Spleen (tissue), 11 donors: ENCODE measurements at regions not wholly inside any gene's neighbourhood (a gene's known extent, or its start where the extent isn't known, plus 50 kb on each side); places are given as distances from the start of the nearest gene placed in this dataset.

Experiments used
- DNase-seq: peaks from one replicate; pipeline ENCODE4 v3.0.0-alpha.2; 2020
- H3K27ac ChIP-seq, 8 donors: fragments of 200-600 bp; sonication (generic) in 7 of 8; 1 replicate in 4 of 8; 2 replicates in 4 of 8; pipeline versions ENCODE4 v1.5.0 to v1.8.0; 2016 to 2021; ENCODE audit warnings: inconsistent platforms in 4 of 8, mild to moderate bottlenecking in 4 of 8, moderate library complexity in 1 of 8
- H3K27me3 ChIP-seq, 7 donors: fragments of 200-600 bp; sonication (generic) in 6 of 7; replicated peaks in 1 of 7; 1 replicate in 4 of 7; 2 replicates in 3 of 7; pipeline versions ENCODE4 v1.5.0 to v1.8.0; 2016 to 2021; ENCODE audit warnings: inconsistent platforms in 3 of 7, mild to moderate bottlenecking in 1 of 7
- H3K36me3 ChIP-seq, 6 donors: fragments of 200-600 bp; sonication (generic) in 5 of 6; 1 replicate in 4 of 6; 2 replicates in 2 of 6; pipeline versions ENCODE4 v1.5.0 to v1.8.0; 2016 to 2021; ENCODE audit warnings: inconsistent platforms in 2 of 6
- H3K4me1 ChIP-seq, 6 donors: fragments of 200-600 bp; sonication (generic) in 5 of 6; 1 replicate in 3 of 6; 2 replicates in 3 of 6; pipeline versions ENCODE4 v1.5.0 to v1.8.0; 2016 to 2021; ENCODE audit warnings: inconsistent platforms in 3 of 6
- H3K4me3 ChIP-seq, 8 donors: fragments of 200-600 bp; sonication (generic) in 7 of 8; 1 replicate in 4 of 8; 2 replicates in 4 of 8; pipeline versions ENCODE4 v1.5.0 to v1.8.0; 2016 to 2021; ENCODE audit warnings: inconsistent platforms in 4 of 8, mild to moderate bottlenecking in 4 of 8, moderate library complexity in 2 of 8
- H3K9me3 ChIP-seq, 8 donors: fragments of 200-600 bp; sonication (generic) in 7 of 8; 1 replicate in 4 of 8; 2 replicates in 4 of 8; pipeline versions ENCODE4 v1.5.0 to v1.8.0; 2016 to 2021; ENCODE audit warnings: inconsistent platforms in 4 of 8
- CTCF ChIP-seq, 11 experiments: fragments of 200-600 bp in 7 of 11; fragments of 450-650 bp in 4 of 11; sonication (generic) in 4 of 11; IDR thresholded peaks in 8 of 11; conservative IDR thresholded peaks in 3 of 11; 1 replicate in 7 of 11; 2 replicates in 4 of 11; pipeline versions ENCODE4 v1.4.0 to v1.8.0; 2016 to 2021; ENCODE audit warnings: antibody characterized with exemption in 11 of 11, inconsistent platforms in 4 of 11, mild to moderate bottlenecking in 1 of 11
- POLR2A ChIP-seq, 3 donors: fragments of 450-650 bp; IDR thresholded peaks; one replicate each; pipeline ENCODE4 v1.5.1; 2017; ENCODE audit warnings: antibody characterized with exemption in 3 of 3, mild to moderate bottlenecking in 1 of 3
- POLR2AphosphoS5 ChIP-seq, 3 donors: sonication (generic); formaldehyde crosslinking; IDR thresholded peaks; one replicate each; pipeline ENCODE4 v1.5.1; 2017; ENCODE audit warnings: antibody characterized with exemption in 3 of 3
- WGBS, 5 donors: extraction: QIAGEN DNeasy Blood & Tissue Kit in 3 of 5; methylation state at CpG; one replicate each; pipeline versions ENCODE4 v1.1.5 to v1.1.7; 2013 to 2018; 5-methylcytosine and 5-hydroxymethylcytosine counted together
- intact Hi-C: fragments of 100-400 bp; cut with DNase I; formaldehyde crosslinking; loops from one replicate; pipeline ENCODE4 v1.15.0; 2023; ENCODE audit warnings: low total_unique reads
- donor health status: healthy with polysubstance abuse.
- donor health status: DM: no; HTN: no; CAD: no; lungs with moderate emphysema.
- donor health status: DM: no; HTN: no; CAD: no.
- donor health status: Bipolar disorder and iron deficiency.
- donor health status: healthy.
- donor health status: DM: no; HTN: no; CAD: no.
- donor health status: DM: yes; HTN: yes; CAD: no.

- Histone ChIP-seq H3K27ac (no peak overlapping the region), H3K36me3 (no peaks in the 10 kb centered on the region), H3K27me3 (no peaks in the 10 kb centered on the region), H3K4me3 (no peak overlapping the region), H3K9me3 (peaks cover 0 to 18% (median under 1%) of the 10 kb centered on the region in 8 donors), H3K4me1 (no peaks in the 10 kb centered on the region)
- 89 to 94% (median 93%) methylated on average over 4 to 6 of the region's 6 CpGs for WGBS, 5 donors
- intact Hi-C loops, result no loop called here
- no peak for TF ChIP-seq POLR2AphosphoS5 (IDR thresholded peaks at IDR 0.05)
- no peak for TF ChIP-seq POLR2A (IDR thresholded peaks at IDR 0.05)
- TF ChIP-seq CTCF (IDR thresholded peaks at IDR 0.05 in 8 of 11, conservative IDR thresholded peaks at IDR 0.05 in 3 of 11), result no peak
- no peak for DNase-seq
These were observed 1172.9 kb upstream of the AUTS2 start for GRCh38 chr7:68425377-68425776.

GRCh38 chr7:68429411-68430117 lies 1168.7 kb upstream of the AUTS2 start:
- WGBS, 5 donors, result 73 to 87% (median 78%) methylated on average over 8 of the region's 8 CpGs
- Histone ChIP-seq H3K27me3 (no peaks in the 10 kb centered on the region), H3K9me3 (peaks cover 0 to 28% (median 0%) of the 10 kb centered on the region in 8 donors), H3K4me1 (no peaks in the 10 kb centered on the region), H3K27ac (no peak overlapping the region), H3K4me3 (no peak overlapping the region), H3K36me3 (no peaks in the 10 kb centered on the region)
- TF ChIP-seq POLR2A (IDR thresholded peaks at IDR 0.05) (no peak), POLR2AphosphoS5 (IDR thresholded peaks at IDR 0.05) (no peak), CTCF (IDR thresholded peaks at IDR 0.05 in 8 of 11, conservative IDR thresholded peaks at IDR 0.05 in 3 of 11) (no peak)
- DNase-seq, result no peak
- intact Hi-C loops, result no loop called here

DNA sequence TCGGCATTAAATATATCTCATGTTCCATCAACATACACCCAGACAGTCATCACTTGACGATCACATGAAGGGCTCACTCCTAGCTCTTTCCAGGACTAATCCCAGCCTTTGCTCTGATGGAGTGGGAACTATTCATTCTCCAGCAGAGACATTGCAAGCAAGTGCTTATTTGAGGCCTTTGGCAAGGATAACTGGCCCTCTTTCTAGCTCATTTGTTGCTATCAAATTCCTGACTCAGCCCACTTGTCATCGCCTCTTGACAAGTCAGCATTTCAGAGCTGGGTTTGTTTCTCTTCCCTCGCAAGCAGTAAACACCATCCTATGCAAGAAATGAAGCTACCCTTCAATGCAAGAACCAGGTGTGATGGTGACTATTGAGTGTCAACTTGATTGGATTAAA lies 1165.7 kb upstream of the AUTS2 start:
- no peak for DNase-seq
- H3K27me3 ChIP-seq, result no peaks in the 10 kb centered on the region
- peaks cover 0 to 53% (median 9%) of the 10 kb centered on the region in 8 donors for H3K9me3 ChIP-seq
- intact Hi-C loops, result no loop called here
- 80 to 94% (median 88%) methylated on average over 4 of the region's 4 CpGs for WGBS, 5 donors
- H3K4me3 ChIP-seq, result no peak overlapping the region
- TF ChIP-seq CTCF (IDR thresholded peaks at IDR 0.05 in 8 of 11, conservative IDR thresholded peaks at IDR 0.05 in 3 of 11) (no peak), POLR2A (IDR thresholded peaks at IDR 0.05) (no peak), POLR2AphosphoS5 (IDR thresholded peaks at IDR 0.05) (no peak)
- no peak overlapping the region for H3K27ac ChIP-seq
- no peaks in the 10 kb centered on the region for H3K4me1 ChIP-seq
- H3K36me3 ChIP-seq, result no peaks in the 10 kb centered on the region

GRCh38 chr7:68433462-68434070 lies 1164.7 kb upstream of the AUTS2 start:
- DNase-seq, result no peak
- intact Hi-C loops, result no loop called here
- Histone ChIP-seq H3K4me3 (no peak overlapping the region), H3K4me1 (no peaks in the 10 kb centered on the region), H3K27me3 (no peaks in the 10 kb centered on the region), H3K36me3 (no peaks in the 10 kb centered on the region), H3K27ac (no peak overlapping the region), H3K9me3 (peaks cover 0 to 62% (median 14%) of the 10 kb centered on the region in 8 donors)
- no peak for TF ChIP-seq POLR2AphosphoS5 (IDR thresholded peaks at IDR 0.05)
- TF ChIP-seq CTCF (IDR thresholded peaks at IDR 0.05 in 8 of 11, conservative IDR thresholded peaks at IDR 0.05 in 3 of 11), result no peak
- TF ChIP-seq POLR2A (IDR thresholded peaks at IDR 0.05), result no peak
- WGBS, 5 donors, result 76 to 89% (median 82%) methylated on average over 5 of the region's 5 CpGs
